HepG2 (cell line): ENCODE measurements at regions not wholly inside any gene's neighbourhood (a gene's known extent, or its start where the extent isn't known, plus 50 kb on each side); places are given as distances from the start of the nearest gene placed in this dataset.

Experiments
- ATAC-seq: fragments of 200-7000 bp; cut with Tn5 transposase; 3 replicates; pipeline ENCODE4 v1.9.1; 2020; ENCODE audit warnings: mild to moderate bottlenecking, moderate library complexity
- BruUV-seq: library from RNA; stranded (reverse); fragments of 400-500 nt; replicated peaks from 2 replicates; lab custom pipeline; 2021; lab: Mats Ljungman, UMichigan
- CTCF ChIA-PET: fragments of 300-600 bp; formaldehyde crosslinking; extraction: SDS; loops from one replicate; lab custom pipeline; 2021; ENCODE audit warnings: low total read pairs, inconsistent platforms, low intra/inter-chr PET ratio; lab: Yijun Ruan, JAX
- POLR2A ChIA-PET: fragments of 350-600 bp; sonication (Branson Sonifier 250); formaldehyde crosslinking; loops from one replicate; lab custom pipeline; 2020; ENCODE audit warnings: antibody characterized with exemption, inconsistent platforms; lab: Yijun Ruan, JAX
- DNase-seq: peaks from one replicate; pipeline ENCODE4 v3.0.0-alpha.2; 2015; ENCODE audit warnings: low spot score
- FAIRE-seq: peaks from 3 replicates; lab custom pipeline; 2011; peaks lifted over from hg19 to GRCh38; lab: Jason Lieb, UNC
- H2AFZ ChIP-seq: one replicate; pipeline ENCODE4 v1.6.1; 2011; ENCODE audit warnings: low read length, inconsistent platforms
- H3K27ac ChIP-seq: fragments of 300-600 bp; 3 replicates; pipeline ENCODE4 v1.8.0; 2011; ENCODE audit warnings: mixed run types, mild to moderate bottlenecking, mixed read lengths, low read length, inconsistent platforms; ENCODE audit not compliant: insufficient read depth; ENCODE audit errors: extremely low read length
- H3K27me3 ChIP-seq, 2 experiments: fragments of 200-600 bp in 1 of 2; 2 replicates in 1 of 2; 3 replicates in 1 of 2; pipeline versions ENCODE4 v1.6.0 to v1.8.0; 2011; ENCODE audit warnings: low read length in 2 of 2, mild to moderate bottlenecking in 2 of 2, moderate library complexity in 2 of 2, inconsistent platforms in 1 of 2; ENCODE audit not compliant: insufficient read depth in 2 of 2, control insufficient read depth in 1 of 2
- H3K36me3 ChIP-seq, 2 experiments: fragments of 200-600 bp in 1 of 2; replicated peaks in 1 of 2; 2 replicates in 1 of 2; 3 replicates in 1 of 2; pipeline versions ENCODE4 v1.5.1 to v1.8.0; 2011; ENCODE audit warnings: low read length in 2 of 2, inconsistent platforms in 1 of 2; ENCODE audit not compliant: insufficient read depth in 2 of 2, control insufficient read depth in 1 of 2
- H3K4me1 ChIP-seq: 2 replicates; pipeline ENCODE4 v1.5.1; 2012; ENCODE audit warnings: low read length, inconsistent platforms; ENCODE audit not compliant: insufficient read depth
- H3K4me2 ChIP-seq: 2 replicates; pipeline ENCODE4 v1.6.0; 2011; ENCODE audit warnings: low read depth, low read length, inconsistent platforms
- H3K4me3 ChIP-seq, 3 experiments: fragments of 200-600 bp in 1 of 3; sonication (generic), shearing (Covaris generic) in 1 of 3; replicated peaks in 1 of 3; 2 replicates each; pipeline ENCODE4 v1.5.1; 2011 to 2016; ENCODE audit warnings: low read length in 3 of 3, inconsistent platforms in 2 of 3, low read depth in 2 of 3, mild to moderate bottlenecking in 2 of 3, control low read depth in 1 of 3, mixed read lengths in 1 of 3; ENCODE audit not compliant: insufficient read depth in 1 of 3
- H3K79me2 ChIP-seq: one replicate; pipeline ENCODE4 v1.6.1; 2011; ENCODE audit warnings: low read length, inconsistent platforms; ENCODE audit not compliant: insufficient read depth
- H3K9ac ChIP-seq: 2 replicates; pipeline ENCODE4 v1.6.0; 2011; ENCODE audit warnings: mild to moderate bottlenecking, low read depth, low read length, inconsistent platforms; ENCODE audit not compliant: insufficient read depth
- H3K9me3 ChIP-seq: 2 replicates; pipeline ENCODE4 v1.5.1; 2012; ENCODE audit warnings: mild to moderate bottlenecking, low read length
- H4K20me1 ChIP-seq: 2 replicates; pipeline ENCODE4 v1.6.0; 2011; ENCODE audit warnings: inconsistent platforms, mild to moderate bottlenecking, low read length, moderate library complexity; ENCODE audit not compliant: insufficient read depth
- EZH2 ChIP-seq: conservative IDR thresholded peaks from 2 replicates; pipeline ENCODE4 v1.6.1; 2012; ENCODE audit warnings: mild to moderate bottlenecking, low read depth, low read length, moderate library complexity
- HOXA3 ChIP-seq: sonication (generic); formaldehyde crosslinking; IDR thresholded peaks from 2 replicates; pipeline ENCODE4 v1.5.0; 2020; ENCODE audit warnings: missing genetic modification reagents
- MAFF ChIP-seq: IDR thresholded peaks from 2 replicates; pipeline ENCODE4 v1.6.1; 2011; ENCODE audit warnings: low read depth, low read length, improper control_type of control experiment
- NFKBIZ ChIP-seq: IDR thresholded peaks from 2 replicates; pipeline ENCODE4 v1.6.1; 2018; ENCODE audit warnings: missing genetic modification reagents, missing compliant biosample characterization
- RXRA ChIP-seq: sonication (generic); formaldehyde crosslinking; IDR thresholded peaks from 2 replicates; pipeline ENCODE4 v1.5.1; 2020; ENCODE audit warnings: missing genetic modification reagents
- SNRNP70 ChIP-seq: fragments of 200-400 bp; formaldehyde crosslinking; IDR thresholded peaks from 2 replicates; pipeline ENCODE4 v1.6.1; 2017; ENCODE audit warnings: mild to moderate bottlenecking, low read depth, low read length, moderate library complexity
- ZMYM2 ChIP-seq: sonication (generic); formaldehyde crosslinking; IDR thresholded peaks from 2 replicates; pipeline ENCODE4 v1.8.0; 2022; ENCODE audit warnings: mild to moderate bottlenecking, missing genetic modification reagents
- ZNF143 ChIP-seq: sonication (generic); formaldehyde crosslinking; IDR thresholded peaks from 2 replicates; pipeline ENCODE4 v1.4.0; 2020; ENCODE audit warnings: missing genetic modification reagents
- ZNF207 ChIP-seq: fragments of 450-650 bp; IDR thresholded peaks from 2 replicates; pipeline ENCODE4 v1.6.1; 2016; ENCODE audit warnings: antibody characterized with exemption, borderline replicate concordance
- ZNF543 ChIP-seq: sonication (generic); formaldehyde crosslinking; IDR thresholded peaks from 2 replicates; pipeline ENCODE4 v1.4.0; 2020; ENCODE audit warnings: mild to moderate bottlenecking, missing genetic modification reagents
- WGBS: methylation state at CpG from one replicate; pipeline ENCODE4 v1.1.6; 2017; ENCODE audit warnings: low lambda C conversion rate; 5-methylcytosine and 5-hydroxymethylcytosine counted together
- in situ Hi-C: cut with HindIII; loops from 2 replicates; pipeline ENCODE4 v1.10.0; 2017; ENCODE audit warnings: low pct_unique_long_range_greater_than_20kb; ENCODE audit not compliant: extremely low pct_ligation_motif_present
- intact Hi-C: fragments of 100-400 bp; cut with micrococcal nuclease; formaldehyde crosslinking; loops from one replicate; pipeline ENCODE4 v1.10.0; 2022; ENCODE audit not compliant: unreplicated experiment
- TF ChIP-seq, protein P1 (sequence below): sonication (generic); formaldehyde crosslinking; IDR thresholded peaks from 2 replicates; pipeline ENCODE4 v1.4.0; 2020; ENCODE audit warnings: missing genetic modification reagents

- FAIRE-seq, result no peak
Measured at GRCh38 chr4:111234939-111235338, 612.1 kb upstream of the PITX2 start.

GRCh38 chr4:111263836-111264235, 641.0 kb upstream of the PITX2 start:
- Histone ChIP-seq H4K20me1 (no peaks in the 10 kb centered on the region), H3K4me2 (no peak overlapping the region), H3K4me1 (no peaks in the 10 kb centered on the region), H3K79me2 (no peaks in the 10 kb centered on the region), H3K9ac (no peak overlapping the region), H3K4me3 (no peak overlapping the region), H3K36me3 (no peaks in the 10 kb centered on the region), H3K9me3 (no peaks in the 10 kb centered on the region), H3K27me3 (no peaks in the 10 kb centered on the region; a peak in 1 of 5 replicates), H2AFZ (no peak overlapping the region), H3K27ac (no peak overlapping the region)
- TF ChIP-seq ZNF207 (no peak), EZH2 (no peak), SNRNP70 (no peak), ZNF143 (CRISPR knock-in tag) (no peak), ZNF543 (no peak), NFKBIZ (no peak), ZMYM2 (CRISPR knock-in tag) (no peak), HOXA3 (CRISPR knock-in tag) (no peak)
- TF ChIP-seq, protein P1, sequence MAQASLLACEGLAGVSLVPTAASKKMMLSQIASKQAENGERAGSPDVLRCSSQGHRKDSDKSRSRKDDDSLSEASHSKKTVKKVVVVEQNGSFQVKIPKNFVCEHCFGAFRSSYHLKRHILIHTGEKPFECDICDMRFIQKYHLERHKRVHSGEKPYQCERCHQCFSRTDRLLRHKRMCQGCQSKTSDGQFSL (CRISPR knock-in tag), result no peak
- ChIA-PET CTCF (no interaction called here), POLR2A (no interaction called here)
- in situ Hi-C loops (no loop called here), intact Hi-C loops (no loop called here)
- 25% methylated on average over 5 of the region's 5 CpGs for WGBS
- ATAC-seq (no peak), FAIRE-seq (no peak), DNase-seq (no peak)
- no TSS peak for BruUV-seq

More at GRCh38 chr4:111234939-111235338, 612.1 kb upstream of the PITX2 start:
- Histone ChIP-seq H3K4me2 (no peak overlapping the region), H3K9me3 (no peaks in the 10 kb centered on the region), H3K4me3 (no peak overlapping the region), H3K4me1 (no peaks in the 10 kb centered on the region), H2AFZ (no peak overlapping the region), H4K20me1 (no peaks in the 10 kb centered on the region), H3K27me3 (no peaks in the 10 kb centered on the region), H3K79me2 (no peaks in the 10 kb centered on the region), H3K27ac (no peak overlapping the region), H3K9ac (no peak overlapping the region), H3K36me3 (no peaks in the 10 kb centered on the region)
- in situ Hi-C loops, result no loop called here
- WGBS, result 27% methylated on average over 8 of the region's 8 CpGs
- intact Hi-C loops, result no loop called here
- no peak for TF ChIP-seq MAFF
- TF ChIP-seq RXRA (CRISPR knock-in tag), result no peak
- DNase-seq (no peak), ATAC-seq (no peak)
- ChIA-PET CTCF (no interaction called here), POLR2A (no interaction called here)
- no TSS peak for BruUV-seq
